H1 (cell line): ENCODE measurements at regions not wholly inside any gene's neighbourhood (a gene's known extent, or its start where the extent isn't known, plus 50 kb on each side); places are given as distances from the start of the nearest gene placed in this dataset.

Source experiments
- CTCF ChIA-PET: fragments of 300-600 bp; sonication (Branson Sonifier 250); formaldehyde crosslinking; loops from one replicate; lab custom pipeline; 2021; ENCODE audit not compliant: partially characterized antibody; lab: Charles Lee
- POLR2A ChIA-PET: fragments of 300-600 bp; sonication (Branson Sonifier 250); formaldehyde crosslinking; loops from one replicate; lab custom pipeline; 2021; ENCODE audit warnings: inconsistent platforms; ENCODE audit not compliant: partially characterized antibody; lab: Charles Lee
- DNase-seq, 2 experiments: peaks; one replicate each; pipeline versions ENCODE4 v3.0.0 to v3.0.0-alpha.2; 2010 to 2022; ENCODE audit warnings: low spot score in 2 of 2, low read depth in 1 of 2, mixed read lengths in 1 of 2
- FAIRE-seq: peaks from 2 replicates; lab custom pipeline; 2011; peaks lifted over from hg19 to GRCh38; lab: Jason Lieb, UNC
- H2AFZ ChIP-seq: 2 replicates; pipeline ENCODE4 v1.8.1; 2012; ENCODE audit warnings: low read length, inconsistent platforms
- H2AK5ac ChIP-seq: 2 replicates; pipeline ENCODE4 v1.6.1; 2013; ENCODE audit warnings: low read depth, low read length
- H2BK120ac ChIP-seq: replicated peaks from 2 replicates; pipeline ENCODE3; 2013; ENCODE audit warnings: low read depth, low read length, inconsistent platforms
- H2BK12ac ChIP-seq: 2 replicates; pipeline ENCODE4 v1.6.1; 2013; ENCODE audit warnings: low read depth, low read length
- H2BK15ac ChIP-seq: 2 replicates; pipeline ENCODE4 v1.6.1; 2013; ENCODE audit warnings: low read length
- H2BK20ac ChIP-seq: 2 replicates; pipeline ENCODE4 v1.6.1; 2013; ENCODE audit warnings: low read length
- H2BK5ac ChIP-seq: 2 replicates; pipeline ENCODE4 v1.6.1; 2013; ENCODE audit warnings: low read depth, low read length
- H3K14ac ChIP-seq: 2 replicates; pipeline ENCODE4 v1.6.1; 2013; ENCODE audit warnings: inconsistent platforms; ENCODE audit not compliant: insufficient read length
- H3K18ac ChIP-seq: 2 replicates; pipeline ENCODE4 v1.6.1; 2013; ENCODE audit warnings: low read length; ENCODE audit errors: extremely low read depth
- H3K23ac ChIP-seq: 2 replicates; pipeline ENCODE4 v1.6.1; 2013; ENCODE audit warnings: inconsistent platforms; ENCODE audit not compliant: insufficient read length
- H3K23me2 ChIP-seq: 2 replicates; pipeline ENCODE4 v1.6.1; 2013; ENCODE audit warnings: low read depth, low read length
- H3K27ac ChIP-seq: 2 replicates; pipeline ENCODE4 v1.6.1; 2011; ENCODE audit warnings: low read depth, low read length, inconsistent platforms
- H3K27me3 ChIP-seq, 4 experiments: replicated peaks in 1 of 4; 1 replicate in 1 of 4; 2 replicates in 3 of 4; pipeline versions ENCODE4 v1.6.1 to v1.8.1; 2011 to 2013; ENCODE audit warnings: low read length in 3 of 4, mild to moderate bottlenecking in 3 of 4, inconsistent platforms in 2 of 4, mixed read lengths in 2 of 4, moderate library complexity in 1 of 4; ENCODE audit not compliant: control insufficient read depth in 3 of 4, insufficient read depth in 3 of 4; ENCODE audit errors: extremely low read depth in 1 of 4
- H3K36me3 ChIP-seq, 4 experiments: 2 replicates each; pipeline versions ENCODE4 v1.6.1 to v1.8.1; 2011 to 2013; ENCODE audit warnings: mild to moderate bottlenecking in 4 of 4, low read length in 3 of 4, moderate library complexity in 2 of 4, control low read depth in 1 of 4, inconsistent platforms in 1 of 4; ENCODE audit not compliant: insufficient read depth in 4 of 4, control insufficient read depth in 2 of 4
- H3K4ac ChIP-seq: replicated peaks from 2 replicates; pipeline ENCODE3; 2013; ENCODE audit warnings: low read length, low read depth, mixed read lengths, inconsistent platforms; ENCODE audit not compliant: insufficient read length
- H3K4me1 ChIP-seq, 4 experiments: replicated peaks in 1 of 4; 1 replicate in 1 of 4; 2 replicates in 3 of 4; pipeline versions ENCODE4 v1.6.1 to v1.8.1; 2011 to 2013; ENCODE audit warnings: low read length in 3 of 4, inconsistent platforms in 2 of 4, mixed read lengths in 1 of 4; ENCODE audit not compliant: insufficient read depth in 4 of 4, control insufficient read depth in 3 of 4
- H3K4me2 ChIP-seq, 2 experiments: 2 replicates each; pipeline versions ENCODE4 v1.6.1 to v1.8.1; 2011 to 2013; ENCODE audit warnings: low read depth in 2 of 2, low read length in 2 of 2, control low read depth in 1 of 2, inconsistent platforms in 1 of 2, mild to moderate bottlenecking in 1 of 2; ENCODE audit not compliant: insufficient read depth in 1 of 2
- H3K4me3 ChIP-seq, 4 experiments: fragments of 200-600, 300-600 bp in 1 of 4; sonication (generic), shearing (Covaris generic), sonication (Bioruptor Twin) in 1 of 4; 2 replicates each; pipeline versions ENCODE4 v1.5.1 to v1.8.1; 2011 to 2016; ENCODE audit warnings: low read length in 4 of 4, low read depth in 3 of 4, control low read depth in 2 of 4, inconsistent platforms in 2 of 4, mild to moderate bottlenecking in 2 of 4, mixed read lengths in 1 of 4, moderate library complexity in 1 of 4; ENCODE audit not compliant: insufficient read depth in 2 of 4; ENCODE audit errors: extremely low read depth in 1 of 4
- H3K56ac ChIP-seq: replicated peaks from 2 replicates; pipeline ENCODE3; 2013; ENCODE audit warnings: low read depth, mild to moderate bottlenecking, mixed read lengths, low read length, inconsistent platforms; ENCODE audit not compliant: insufficient read length
- H3K79me1 ChIP-seq: 2 replicates; pipeline ENCODE4 v1.6.1; 2013; ENCODE audit warnings: low read depth, low read length, control low read depth
- H3K79me2 ChIP-seq, 2 experiments: 2 replicates each; pipeline versions ENCODE4 v1.6.1 to v1.8.1; 2012 to 2013; ENCODE audit warnings: low read length in 2 of 2, mild to moderate bottlenecking in 2 of 2, inconsistent platforms in 1 of 2; ENCODE audit not compliant: insufficient read depth in 2 of 2, control insufficient read depth in 1 of 2
- H3K9ac ChIP-seq, 4 experiments: replicated peaks in 1 of 4; 1 replicate in 1 of 4; 2 replicates in 3 of 4; pipeline versions ENCODE4 v1.6.1 to v1.8.1; 2011 to 2013; ENCODE audit warnings: low read depth in 3 of 4, low read length in 3 of 4, control low read depth in 2 of 4, mild to moderate bottlenecking in 2 of 4, moderate library complexity in 2 of 4, inconsistent platforms in 1 of 4; ENCODE audit errors: extremely low read depth in 1 of 4
- H3K9me3 ChIP-seq, 2 experiments: 2 replicates each; pipeline versions ENCODE4 v1.6.1 to v1.8.1; 2012 to 2013; ENCODE audit warnings: mild to moderate bottlenecking in 2 of 2, moderate library complexity in 2 of 2, control low read depth in 1 of 2, inconsistent platforms in 1 of 2, low read depth in 1 of 2, low read length in 1 of 2, mixed read lengths in 1 of 2; ENCODE audit not compliant: insufficient read depth in 2 of 2
- H4K20me1 ChIP-seq, 2 experiments: replicated peaks in 1 of 2; 2 replicates each; pipeline versions ENCODE3 to v1.8.1; 2011 to 2013; ENCODE audit warnings: inconsistent platforms in 2 of 2, low read length in 2 of 2, mild to moderate bottlenecking in 1 of 2; ENCODE audit not compliant: insufficient read depth in 2 of 2, control insufficient read depth in 1 of 2
- H4K5ac ChIP-seq: 2 replicates; pipeline ENCODE4 v1.6.1; 2013; ENCODE audit warnings: low read length, low read depth, mixed read lengths, inconsistent platforms; ENCODE audit not compliant: insufficient read length
- H4K8ac ChIP-seq: 2 replicates; pipeline ENCODE4 v1.8.0; 2013; ENCODE audit warnings: mild to moderate bottlenecking, moderate library complexity, low read length, inconsistent platforms; ENCODE audit not compliant: insufficient read depth; ENCODE audit errors: extremely low read depth
- H4K91ac ChIP-seq: replicated peaks from 2 replicates; pipeline ENCODE3; 2013; ENCODE audit warnings: low read length, mixed read lengths, inconsistent platforms; ENCODE audit not compliant: insufficient read length
- CTBP2 ChIP-seq: IDR thresholded peaks from 2 replicates; pipeline ENCODE4 v1.7.0; 2011; ENCODE audit warnings: borderline replicate concordance, mild to moderate bottlenecking, moderate library complexity, mixed read lengths, low read length; ENCODE audit not compliant: insufficient read depth, insufficient read length
- EZH2 ChIP-seq: fragments of 200-600 bp; sonication (generic); IDR thresholded peaks from 2 replicates; pipeline ENCODE4 v1.7.1; 2012; ENCODE audit warnings: low read depth, mild to moderate bottlenecking, moderate library complexity, low read length, inconsistent platforms; ENCODE audit not compliant: severe bottlenecking
- JUN ChIP-seq: IDR thresholded peaks from 2 replicates; pipeline ENCODE4 v1.6.1; 2011; ENCODE audit warnings: low read depth, mild to moderate bottlenecking, improper control_type of control experiment, low read length
- JUND ChIP-seq: IDR thresholded peaks from 2 replicates; pipeline ENCODE4 v1.6.1; 2011; ENCODE audit warnings: mild to moderate bottlenecking, improper control_type of control experiment, low read length
- RBBP5 ChIP-seq: IDR thresholded peaks from 2 replicates; pipeline ENCODE4 v1.7.1; 2012; ENCODE audit warnings: low read depth, mild to moderate bottlenecking, inconsistent platforms, low read length, moderate library complexity, borderline replicate concordance
- SRF ChIP-seq: IDR thresholded peaks from 2 replicates; pipeline ENCODE4 v1.6.1; 2011; ENCODE audit warnings: mild to moderate bottlenecking, low read depth, low read length, moderate library complexity
- TCF12 ChIP-seq: IDR thresholded peaks from 2 replicates; pipeline ENCODE4 v1.6.1; 2011; ENCODE audit warnings: low read depth, mild to moderate bottlenecking, low read length
- WGBS, 2 experiments: shearing (Covaris generic) in 1 of 2; methylation state at CpG; one replicate each; pipeline versions ENCODE4 v1.1.6 to v1.1.7; 2013 to 2015; ENCODE audit warnings: low lambda C conversion rate in 2 of 2, mixed read lengths in 2 of 2, inconsistent platforms in 1 of 2, low coverage in 1 of 2, missing lambda C conversion rate in 1 of 2; ENCODE audit not compliant: insufficient replicate concordance in 2 of 2, insufficient coverage in 1 of 2, insufficient read length in 1 of 2; ENCODE audit errors: extremely low coverage in 1 of 2, missing lambda C conversion rate in 1 of 2; 5-methylcytosine and 5-hydroxymethylcytosine counted together

GRCh38 chr14:96959992-96960391 is 162.8 kb downstream of the VRK1 start:
- CTCF ChIA-PET, result interaction anchor here (0.6 to 1.4 kb wide), 2 partner anchors 16 to 530 kb away, joined by 3 read pairs; no protein-coding TSS in a partner anchor
- no peaks in the 10 kb centered on the region for H3K79me1 ChIP-seq
- no peak for DNase-seq
- no peak overlapping the region for H2BK5ac ChIP-seq
- no peak overlapping the region for H3K18ac ChIP-seq
- H2BK120ac ChIP-seq, result no peak overlapping the region
- no peak overlapping the region for H3K4me2 ChIP-seq
- no peaks in the 10 kb centered on the region for H3K4me1 ChIP-seq
- H3K27ac ChIP-seq, result no peak overlapping the region
- H4K8ac ChIP-seq, result no peak overlapping the region
- no peaks in the 10 kb centered on the region for H4K20me1 ChIP-seq
- no peak overlapping the region for H3K56ac ChIP-seq
- no peak overlapping the region for H2AK5ac ChIP-seq
- H4K5ac ChIP-seq, result no peak overlapping the region
- 0% methylated on average over 1 of the region's 1 CpG; no CpG with 5 or more reads in 1 of the 2 experiments for WGBS, 2 experiments
- H3K36me3 ChIP-seq, result no peaks in the 10 kb centered on the region
- no peak overlapping the region for H2BK15ac ChIP-seq
- H2AFZ ChIP-seq, result no peak overlapping the region
- FAIRE-seq, result no peak
- no peak overlapping the region for H3K4ac ChIP-seq
- peaks cover 0 to 2% of the 10 kb centered on the region in 2 experiments; a peak in 1 of 4 replicates for H3K9me3 ChIP-seq
- no peak overlapping the region for H3K23ac ChIP-seq
- H3K79me2 ChIP-seq, result no peaks in the 10 kb centered on the region
- H3K23me2 ChIP-seq, result no peaks in the 10 kb centered on the region
- H3K9ac ChIP-seq, result no peak overlapping the region
- H2BK20ac ChIP-seq, result no peak overlapping the region
- no peak for TF ChIP-seq SRF
- TF ChIP-seq JUN, result no peak
- TF ChIP-seq EZH2, result no peak
- no peak for TF ChIP-seq CTBP2
- TF ChIP-seq TCF12, result no peak
- no peak for TF ChIP-seq JUND
- TF ChIP-seq RBBP5, result no peak
- no peak overlapping the region for H3K14ac ChIP-seq
- POLR2A ChIA-PET, result no interaction called here
- H4K91ac ChIP-seq, result no peak overlapping the region
- H3K27me3 ChIP-seq, result no peaks in the 10 kb centered on the region
- no peak overlapping the region for H3K4me3 ChIP-seq
- H2BK12ac ChIP-seq, result no peak overlapping the region
